HL-60 (cell line): ENCODE measurements at regions not wholly inside any gene's neighbourhood (a gene's known extent, or its start where the extent isn't known, plus 50 kb on each side); places are given as distances from the start of the nearest gene placed in this dataset.

Experiments
- CTCF ChIP-seq: IDR thresholded peaks from one replicate; pipeline ENCODE4 v1.5.1; 2011; ENCODE audit warnings: low read length, control low read depth, inconsistent platforms; ENCODE audit not compliant: insufficient read depth
- GABPA ChIP-seq: IDR thresholded peaks from 2 replicates; pipeline ENCODE4 v1.6.1; 2012; ENCODE audit warnings: low read depth
- POLR2AphosphoS5 ChIP-seq: IDR thresholded peaks from 2 replicates; pipeline ENCODE4 v1.6.1; 2012; ENCODE audit warnings: low read depth
- REST ChIP-seq: IDR thresholded peaks from 2 replicates; pipeline ENCODE4 v1.6.1; 2012; ENCODE audit warnings: low read depth; ENCODE audit not compliant: insufficient replicate concordance

GRCh38 chr2:125254010-125254409 lies 1228.9 kb downstream of the CNTNAP5 start:
- TF ChIP-seq CTCF (no peak), POLR2AphosphoS5 (no peak), REST (no peak), GABPA (no peak)
